GM18909 (cell line): ENCODE measurements at regions not wholly inside any gene's neighbourhood (a gene's known extent, or its start where the extent isn't known, plus 50 kb on each side); places are given as distances from the start of the nearest gene placed in this dataset.

Experiments used
- ATAC-seq: cut with Tn5 transposase; IDR thresholded peaks from one replicate; pipeline ENCODE4 v1.9.1; 2021; ENCODE audit warnings: mild to moderate bottlenecking; ENCODE audit not compliant: unreplicated experiment, poor library complexity

GRCh38 chr16:48852951-48853350, 243.0 kb upstream of the N4BP1 start:
- no peak for ATAC-seq

- no peak for ATAC-seq
Observed at GRCh38 chr16:48852458-48852857, 242.5 kb upstream of the N4BP1 start.

GRCh38 chr16:48850097-48850770, 240.3 kb upstream of the N4BP1 start:
- ATAC-seq = no peak

GRCh38 chr16:48846277-48846676, 236.3 kb upstream of the N4BP1 start:
- ATAC-seq = no peak

- ATAC-seq = no peak
Observed at GRCh38 chr16:48845261-48845660, 235.3 kb upstream of the N4BP1 start.

- ATAC-seq = no peak
Observed at GRCh38 chr16:48838349-48838748, 228.4 kb upstream of the N4BP1 start.

GRCh38 chr16:48836636-48837035, 226.7 kb upstream of the N4BP1 start:
- ATAC-seq = no peak

- ATAC-seq = no peak
Observed at GRCh38 chr16:48836067-48836466, 226.1 kb upstream of the N4BP1 start.

GRCh38 chr16:48834576-48834975, 224.6 kb upstream of the N4BP1 start:
- ATAC-seq = no peak

- ATAC-seq = no peak
Observed at GRCh38 chr16:48833461-48833860, 223.5 kb upstream of the N4BP1 start.

GRCh38 chr16:48831076-48831722, 221.2 kb upstream of the N4BP1 start:
- ATAC-seq = no peak

GRCh38 chr16:48829336-48830310, 219.6 kb upstream of the N4BP1 start:
- ATAC-seq = no peak

GRCh38 chr16:48824271-48824670, 214.3 kb upstream of the N4BP1 start:
- ATAC-seq = no peak

GRCh38 chr16:48822431-48822830, 212.5 kb upstream of the N4BP1 start:
- ATAC-seq = no peak

GRCh38 chr16:48820379-48820778, 210.4 kb upstream of the N4BP1 start:
- no peak for ATAC-seq

GRCh38 chr16:48818257-48818656, 208.3 kb upstream of the N4BP1 start:
- no peak for ATAC-seq

- no peak for ATAC-seq
Observed at GRCh38 chr16:48817032-48817431, 207.1 kb upstream of the N4BP1 start.

- no peak for ATAC-seq
Observed at GRCh38 chr16:48816393-48816792, 206.4 kb upstream of the N4BP1 start.

- ATAC-seq = no peak
Observed at GRCh38 chr16:48814994-48815393, 205.0 kb upstream of the N4BP1 start.

- ATAC-seq = no peak
Observed at GRCh38 chr16:48813485-48813884, 203.5 kb upstream of the N4BP1 start.

- no peak for ATAC-seq
Observed at GRCh38 chr16:48812856-48813255, 202.9 kb upstream of the N4BP1 start.
